B cell (primary cell): ENCODE measurements at regions not wholly inside any gene's neighbourhood (a gene's known extent, or its start where the extent isn't known, plus 50 kb on each side); places are given as distances from the start of the nearest gene placed in this dataset.

ENCODE experiments used
- ATAC-seq: fragments of 200-7000 bp; cut with Tn5 transposase; one replicate; pipeline ENCODE4 v1.10.0; 2021; ENCODE audit warnings: low read depth, mild to moderate bottlenecking, moderate number of reproducible peaks, moderate library complexity
- CTCF ChIA-PET: fragments of 350-600 bp; sonication (Branson Sonifier 250); formaldehyde crosslinking; loops from one replicate; lab custom pipeline; 2021; ENCODE audit warnings: antibody characterized with exemption, inconsistent platforms; lab: Charles Lee
- POLR2A ChIA-PET: fragments of 350-600 bp; sonication (Branson Sonifier 250); formaldehyde crosslinking; loops from one replicate; lab custom pipeline; 2021; ENCODE audit warnings: antibody characterized with exemption; lab: Charles Lee
- DNase-seq: peaks from one replicate; pipeline ENCODE4 v3.0.0; 2013
- H2AFZ ChIP-seq: 2 replicates; pipeline ENCODE4 v1.6.1; 2012; ENCODE audit warnings: mild to moderate bottlenecking, low read depth, low read length; ENCODE audit not compliant: insufficient read depth, poor library complexity, severe bottlenecking
- H3K27ac ChIP-seq, 2 donors: 1 replicate in 1 of 2; 2 replicates in 1 of 2; pipeline ENCODE4 v1.5.1; 2012 to 2013; ENCODE audit warnings: low read length in 2 of 2, mild to moderate bottlenecking in 2 of 2, moderate library complexity in 1 of 2
- H3K27me3 ChIP-seq, 4 experiments: fragments of 200-600 bp in 1 of 4; sonication (generic) in 1 of 4; replicated peaks in 1 of 4; 1 replicate in 2 of 4; 2 replicates in 2 of 4; pipeline versions ENCODE4 v1.6.1 to v1.7.0; 2013 to 2016; ENCODE audit warnings: low read length in 3 of 4, mild to moderate bottlenecking in 2 of 4, mixed read lengths in 1 of 4, moderate library complexity in 1 of 4; ENCODE audit not compliant: insufficient read depth in 4 of 4, control insufficient read depth in 3 of 4; ENCODE audit errors: control extremely low read depth in 1 of 4
- H3K36me3 ChIP-seq, 2 experiments: replicated peaks in 1 of 2; 1 replicate in 1 of 2; 2 replicates in 1 of 2; pipeline versions ENCODE4 v1.6.1 to v1.7.1; 2013; ENCODE audit warnings: low read length in 1 of 2; ENCODE audit not compliant: insufficient read depth in 2 of 2, control insufficient read depth in 1 of 2; ENCODE audit errors: control extremely low read depth in 1 of 2, extremely low read depth in 1 of 2
- H3K4me1 ChIP-seq, 2 donors: fragments of 200-600 bp in 1 of 2; sonication (generic) in 1 of 2; 1 replicate in 1 of 2; 2 replicates in 1 of 2; pipeline versions ENCODE4 v1.5.1 to v1.6.1; 2013 to 2017; ENCODE audit warnings: low read length in 2 of 2; ENCODE audit not compliant: control insufficient read depth in 2 of 2, insufficient read depth in 2 of 2
- H3K4me2 ChIP-seq: replicated peaks from 2 replicates; pipeline ENCODE3; 2012; ENCODE audit warnings: mild to moderate bottlenecking, low read depth, low read length; ENCODE audit not compliant: poor library complexity, severe bottlenecking
- H3K4me3 ChIP-seq, 5 experiments: fragments of 200-600 bp in 1 of 5; sonication (generic) in 1 of 5; 1 replicate in 3 of 5; 2 replicates in 2 of 5; pipeline versions ENCODE4 v1.5.1 to v1.7.0; 2011 to 2016; ENCODE audit warnings: low read length in 4 of 5, mild to moderate bottlenecking in 4 of 5, low read depth in 2 of 5, control low read depth in 1 of 5, moderate library complexity in 1 of 5; ENCODE audit not compliant: insufficient read depth in 1 of 5; ENCODE audit errors: control extremely low read depth in 1 of 5, extremely low read depth in 1 of 5
- H3K79me2 ChIP-seq: fragments of 200-600 bp; sonication (generic); one replicate; pipeline ENCODE4 v1.6.0; 2016; ENCODE audit warnings: low read length; ENCODE audit not compliant: control insufficient read depth, insufficient read depth
- H3K9ac ChIP-seq: fragments of 200-600 bp; sonication (generic); 2 replicates; pipeline ENCODE4 v1.6.1; 2017; ENCODE audit warnings: mild to moderate bottlenecking, low read length, moderate library complexity
- H3K9me3 ChIP-seq, 3 donors: one replicate each; pipeline versions ENCODE4 v1.6.1 to v1.7.1; 2013; ENCODE audit warnings: low read length in 2 of 3; ENCODE audit not compliant: control insufficient read depth in 2 of 3, insufficient read depth in 1 of 3; ENCODE audit errors: control extremely low read depth in 1 of 3
- H4K20me1 ChIP-seq: 2 replicates; pipeline ENCODE4 v1.6.0; 2012; ENCODE audit warnings: mild to moderate bottlenecking, low read length; ENCODE audit not compliant: insufficient read depth, control insufficient read depth, poor library complexity, severe bottlenecking
- H3K27ac Mint-ChIP-seq: one replicate; pipeline ENCODE4 v1.8.0; 2021; ENCODE audit warnings: mixed read lengths
- H3K27me3 Mint-ChIP-seq: one replicate; pipeline ENCODE4 v1.8.0; 2021; ENCODE audit warnings: mixed read lengths
- H3K4me1 Mint-ChIP-seq: one replicate; pipeline ENCODE4 v1.8.0; 2021; ENCODE audit warnings: mixed read lengths
- H3K4me3 Mint-ChIP-seq: one replicate; pipeline ENCODE4 v1.8.0; 2021; ENCODE audit warnings: mixed read lengths
- H3K9me3 Mint-ChIP-seq: one replicate; pipeline ENCODE4 v1.8.0; 2022; ENCODE audit warnings: mixed read lengths; ENCODE audit not compliant: insufficient read depth
- CTCF ChIP-seq: fragments of 200-600 bp; IDR thresholded peaks from one replicate; pipeline ENCODE4 v1.8.0; 2022; ENCODE audit warnings: antibody characterized with exemption, mild to moderate bottlenecking
- EZH2 ChIP-seq: IDR thresholded peaks from 2 replicates; pipeline ENCODE4 v1.6.1; 2012; ENCODE audit warnings: borderline replicate concordance, low read depth, mild to moderate bottlenecking, moderate library complexity, low read length; ENCODE audit not compliant: insufficient read depth, poor library complexity, severe bottlenecking
- WGBS: methylation state at CpG from one replicate; pipeline ENCODE4 v1.1.5; 2013; ENCODE audit warnings: missing lambda C conversion rate; ENCODE audit not compliant: insufficient coverage; 5-methylcytosine and 5-hydroxymethylcytosine counted together
- intact Hi-C: fragments of 100-400 bp; cut with micrococcal nuclease; formaldehyde crosslinking; loops from one replicate; pipeline ENCODE4 v1.10.0; 2022

- no peak for TF ChIP-seq EZH2
- TF ChIP-seq CTCF: no peak
- DNase-seq (no peak), ATAC-seq (no peak)
- H3K27ac ChIP-seq: no peak overlapping the region
- no peaks in the 10 kb centered on the region for H4K20me1 ChIP-seq
- H3K4me3 Mint-ChIP-seq: no peak overlapping the region
- H3K27me3 ChIP-seq: no peaks in the 10 kb centered on the region
- ChIA-PET CTCF (no interaction called here), POLR2A (no interaction called here)
- peaks cover 6 to 13% of the 10 kb centered on the region in 2 donors for H3K4me1 ChIP-seq
- no peak overlapping the region for H2AFZ ChIP-seq
- H3K36me3 ChIP-seq: no peaks in the 10 kb centered on the region
- no peaks in the 10 kb centered on the region for H3K9me3 Mint-ChIP-seq
- 80% methylated on average over 4 of the region's 5 CpGs for WGBS
- no peak overlapping the region for H3K4me3 ChIP-seq
- no peak overlapping the region for H3K4me2 ChIP-seq
- H3K9ac ChIP-seq: no peak overlapping the region
- peaks cover 12% of the 10 kb centered on the region for H3K4me1 Mint-ChIP-seq
- H3K79me2 ChIP-seq: no peaks in the 10 kb centered on the region
- H3K9me3 ChIP-seq: no peaks in the 10 kb centered on the region
- no peaks in the 10 kb centered on the region for H3K27me3 Mint-ChIP-seq
- H3K27ac Mint-ChIP-seq: no peak overlapping the region
- intact Hi-C loops: no loop called here
These were observed 72.3 kb downstream of the CD164 start for GRCh38 chr6:109309917-109310316.

- Histone ChIP-seq H3K4me2 (no peak overlapping the region), H3K27ac (no peak overlapping the region), H3K27me3 (no peaks in the 10 kb centered on the region), H3K4me3 (no peak overlapping the region), H3K9ac (no peak overlapping the region), H3K36me3 (no peaks in the 10 kb centered on the region), H2AFZ (no peak overlapping the region), H3K9me3 (no peaks in the 10 kb centered on the region), H3K4me1 (peaks cover 18 to 30% of the 10 kb centered on the region in 2 donors), H3K79me2 (no peaks in the 10 kb centered on the region), H4K20me1 (no peaks in the 10 kb centered on the region)
- 90% methylated on average over 2 of the region's 5 CpGs for WGBS
- Mint-ChIP-seq H3K27ac (no peak overlapping the region), H3K27me3 (no peaks in the 10 kb centered on the region), H3K9me3 (no peaks in the 10 kb centered on the region), H3K4me3 (no peak overlapping the region), H3K4me1 (peaks cover 30% of the 10 kb centered on the region)
- POLR2A ChIA-PET: no interaction called here
- CTCF ChIA-PET: no interaction called here
- DNase-seq (no peak), ATAC-seq (no peak)
- TF ChIP-seq CTCF: no peak
- TF ChIP-seq EZH2: no peak
- intact Hi-C loops: no loop called here
These were observed 74.2 kb downstream of the CD164 start for GRCh38 chr6:109308018-109308492.
